Progenitor cell of endocrine pancreas (in vitro differentiated cells): ENCODE measurements at regions not wholly inside any gene's neighbourhood (a gene's known extent, or its start where the extent isn't known, plus 50 kb on each side); places are given as distances from the start of the nearest gene placed in this dataset.

Source experiments
- DNase-seq: peaks from one replicate; pipeline ENCODE4 v3.0.0; 2021; ENCODE audit warnings: low spot score; ENCODE audit not compliant: unreplicated experiment
- H3K27ac Mint-ChIP-seq: 2 replicates; pipeline ENCODE4 v1.8.0; 2021; ENCODE audit warnings: mild to moderate bottlenecking, moderate library complexity, mixed read lengths
- H3K27me3 Mint-ChIP-seq: 2 replicates; pipeline ENCODE4 v1.8.0; 2021; ENCODE audit warnings: mixed read lengths
- H3K36me3 Mint-ChIP-seq: 2 replicates; pipeline ENCODE4 v1.8.0; 2022; ENCODE audit warnings: mixed read lengths; ENCODE audit not compliant: insufficient read depth
- H3K4me1 Mint-ChIP-seq: 2 replicates; pipeline ENCODE4 v1.8.0; 2021; ENCODE audit warnings: low read depth, mixed read lengths
- H3K4me3 Mint-ChIP-seq: 2 replicates; pipeline ENCODE4 v1.8.0; 2021; ENCODE audit warnings: low read depth, mild to moderate bottlenecking, moderate library complexity, mixed read lengths
- H3K9me3 Mint-ChIP-seq: 2 replicates; pipeline ENCODE4 v1.8.0; 2021; ENCODE audit warnings: low read depth, mixed read lengths
- TF ChIP-seq, protein P1 (sequence below): fragments of 200-600 bp; sonication (generic); IDR thresholded peaks from one replicate; pipeline ENCODE4 v1.5.0; 2021; ENCODE audit warnings: antibody characterized with exemption, mild to moderate bottlenecking; ENCODE audit not compliant: unreplicated experiment

- H3K27ac Mint-ChIP-seq: peak overlapping the region; percentile 50
- peaks cover 28% of the 10 kb centered on the region for H3K4me1 Mint-ChIP-seq
- DNase-seq: no peak
- TF ChIP-seq, protein P1, sequence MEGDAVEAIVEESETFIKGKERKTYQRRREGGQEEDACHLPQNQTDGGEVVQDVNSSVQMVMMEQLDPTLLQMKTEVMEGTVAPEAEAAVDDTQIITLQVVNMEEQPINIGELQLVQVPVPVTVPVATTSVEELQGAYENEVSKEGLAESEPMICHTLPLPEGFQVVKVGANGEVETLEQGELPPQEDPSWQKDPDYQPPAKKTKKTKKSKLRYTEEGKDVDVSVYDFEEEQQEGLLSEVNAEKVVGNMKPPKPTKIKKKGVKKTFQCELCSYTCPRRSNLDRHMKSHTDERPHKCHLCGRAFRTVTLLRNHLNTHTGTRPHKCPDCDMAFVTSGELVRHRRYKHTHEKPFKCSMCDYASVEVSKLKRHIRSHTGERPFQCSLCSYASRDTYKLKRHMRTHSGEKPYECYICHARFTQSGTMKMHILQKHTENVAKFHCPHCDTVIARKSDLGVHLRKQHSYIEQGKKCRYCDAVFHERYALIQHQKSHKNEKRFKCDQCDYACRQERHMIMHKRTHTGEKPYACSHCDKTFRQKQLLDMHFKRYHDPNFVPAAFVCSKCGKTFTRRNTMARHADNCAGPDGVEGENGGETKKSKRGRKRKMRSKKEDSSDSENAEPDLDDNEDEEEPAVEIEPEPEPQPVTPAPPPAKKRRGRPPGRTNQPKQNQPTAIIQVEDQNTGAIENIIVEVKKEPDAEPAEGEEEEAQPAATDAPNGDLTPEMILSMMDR: no peak
- H3K27me3 Mint-ChIP-seq: peaks cover 4% of the 10 kb centered on the region
- no peak overlapping the region for H3K4me3 Mint-ChIP-seq
- peaks cover 4% of the 10 kb centered on the region for H3K9me3 Mint-ChIP-seq
- H3K36me3 Mint-ChIP-seq: no peaks in the 10 kb centered on the region
Observed at GRCh38 chr2:7681881-7682461, 764.8 kb downstream of the RNF144A start.

DNA sequence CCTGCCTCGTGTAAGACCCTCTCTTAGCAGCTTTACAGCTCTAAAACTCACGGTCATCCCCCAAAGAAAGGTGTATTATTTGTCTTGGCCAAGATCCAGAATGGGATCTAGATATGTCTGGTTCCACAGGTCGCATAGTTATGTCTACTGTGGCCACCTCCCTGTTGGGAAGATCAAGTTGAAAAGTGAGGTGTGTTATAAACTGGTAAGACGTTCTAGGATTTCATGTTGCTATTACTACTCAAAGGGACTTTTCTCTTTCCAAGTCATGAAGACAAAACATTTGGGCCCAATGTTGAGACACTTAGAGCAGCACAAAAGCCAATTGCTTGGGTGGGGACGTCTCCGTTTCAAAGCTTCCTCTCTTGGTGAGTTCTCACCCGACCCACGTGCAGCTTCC lies 766.0 kb downstream of the RNF144A start:
- TF ChIP-seq, protein P1: no peak

DNA sequence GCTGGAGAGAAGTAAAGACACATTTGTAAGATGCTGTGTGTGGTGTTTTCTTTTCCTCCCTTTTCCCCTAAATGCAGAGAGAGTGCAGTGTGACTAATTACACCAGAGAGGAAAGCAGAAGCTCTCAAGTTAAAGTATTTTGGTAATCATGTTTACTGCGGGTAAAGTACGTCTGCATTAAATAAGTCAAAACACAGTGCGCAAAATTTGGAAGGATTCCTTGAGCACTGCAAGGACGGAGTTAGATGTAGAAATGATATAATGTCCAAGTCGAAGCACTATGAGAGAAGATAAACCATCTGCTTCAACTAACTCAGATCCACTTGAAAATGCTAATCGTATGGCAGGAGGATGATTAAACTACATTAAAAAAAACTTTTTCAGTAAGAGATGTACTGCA lies 766.5 kb downstream of the RNF144A start:
- Mint-ChIP-seq H3K36me3 (no peaks in the 10 kb centered on the region), H3K9me3 (peaks cover 4% of the 10 kb centered on the region), H3K27ac (no peak overlapping the region), H3K4me1 (peaks cover 28% of the 10 kb centered on the region), H3K27me3 (no peaks in the 10 kb centered on the region), H3K4me3 (no peak overlapping the region)
- DNase-seq: no peak
- TF ChIP-seq, protein P1: no peak

More for the DNA sequence above, 766.0 kb downstream of the RNF144A start:
- H3K27ac Mint-ChIP-seq: no peak overlapping the region
- no peak for DNase-seq
- peaks cover 4% of the 10 kb centered on the region for H3K27me3 Mint-ChIP-seq
- peaks cover 4% of the 10 kb centered on the region for H3K9me3 Mint-ChIP-seq
- peaks cover 28% of the 10 kb centered on the region for H3K4me1 Mint-ChIP-seq
- no peak overlapping the region for H3K4me3 Mint-ChIP-seq
- H3K36me3 Mint-ChIP-seq: no peaks in the 10 kb centered on the region

- Mint-ChIP-seq H3K36me3 (no peaks in the 10 kb centered on the region), H3K4me1 (peaks cover 28% of the 10 kb centered on the region), H3K4me3 (no peak overlapping the region), H3K27ac (peak overlapping the region; percentile 76), H3K9me3 (peaks cover 4% of the 10 kb centered on the region), H3K27me3 (no peaks in the 10 kb centered on the region)
- TF ChIP-seq, protein P1: no peak
- no peak for DNase-seq
Observed at GRCh38 chr2:7685342-7686015, 768.3 kb downstream of the RNF144A start.

- H3K27ac Mint-ChIP-seq: no peak overlapping the region
- DNase-seq: no peak
- H3K4me1 Mint-ChIP-seq: peaks cover 28% of the 10 kb centered on the region
- no peak overlapping the region for H3K4me3 Mint-ChIP-seq
- H3K9me3 Mint-ChIP-seq: peaks cover 4% of the 10 kb centered on the region
- H3K27me3 Mint-ChIP-seq: no peaks in the 10 kb centered on the region
- TF ChIP-seq, protein P1: no peak
- no peaks in the 10 kb centered on the region for H3K36me3 Mint-ChIP-seq
Observed at GRCh38 chr2:7686016-7686385, 768.8 kb downstream of the RNF144A start.
